GM23248 (cell line): ENCODE measurements at regions not wholly inside any gene's neighbourhood (a gene's known extent, or its start where the extent isn't known, plus 50 kb on each side); places are given as distances from the start of the nearest gene placed in this dataset.

ENCODE experiments used
- EZH2 ChIP-seq: fragments of 200-600 bp; sonication (generic); IDR thresholded peaks from 2 replicates; pipeline ENCODE4 v1.6.1; 2018; ENCODE audit warnings: antibody characterized with exemption, mild to moderate bottlenecking; ENCODE audit not compliant: insufficient read depth, poor library complexity, severe bottlenecking
- EZH2phosphoT487 ChIP-seq: fragments of 200-600 bp; sonication (generic); IDR thresholded peaks from 2 replicates; pipeline ENCODE4 v1.6.1; 2018; ENCODE audit warnings: antibody characterized with exemption, moderate library complexity, mild to moderate bottlenecking, low read depth; ENCODE audit not compliant: insufficient read depth

- TF ChIP-seq EZH2phosphoT487 (no peak), EZH2 (no peak)
Observed at GRCh38 chr13:59303433-59303832, 860.3 kb downstream of the DIAPH3 start.
